ENCODE measurements at regions not wholly inside any gene's neighbourhood (a gene's known extent, or its start where the extent isn't known, plus 50 kb on each side); places are given as distances from the start of the nearest gene placed in this dataset.

- no peak overlapping the region for H3K4me3 Mint-ChIP-seq
- H3K9me3 Mint-ChIP-seq = peaks cover 4% of the 10 kb centered on the region
- peaks cover 11% of the 10 kb centered on the region for H3K4me1 Mint-ChIP-seq
- H3K27ac Mint-ChIP-seq = no peak overlapping the region
- TF ChIP-seq CTCF (IDR thresholded peaks at IDR 0.05; ENCODE audit: unreplicated experiment) = no peak
- H3K27me3 Mint-ChIP-seq (ENCODE audit: low read depth) = peaks cover 40% of the 10 kb centered on the region
- H3K36me3 Mint-ChIP-seq = no peaks in the 10 kb centered on the region
- DNase-seq (ENCODE audit: low spot score in 2 of 2, unreplicated experiment in 2 of 2) = no peak
Measured at GRCh38 chr3:65182085-65182484, 494.3 kb upstream of the ADAMTS9 start.

- H3K4me1 Mint-ChIP-seq = peaks cover 11% of the 10 kb centered on the region
- DNase-seq (ENCODE audit: low spot score in 2 of 2, unreplicated experiment in 2 of 2) = no peak
- H3K36me3 Mint-ChIP-seq = no peaks in the 10 kb centered on the region
- no peak overlapping the region for H3K27ac Mint-ChIP-seq
- H3K9me3 Mint-ChIP-seq = no peaks in the 10 kb centered on the region
- H3K27me3 Mint-ChIP-seq (ENCODE audit: low read depth) = peaks cover 37% of the 10 kb centered on the region
- no peak for TF ChIP-seq CTCF (IDR thresholded peaks at IDR 0.05; ENCODE audit: unreplicated experiment)
- H3K4me3 Mint-ChIP-seq = no peak overlapping the region
Measured at GRCh38 chr3:65181391-65181871, 493.6 kb upstream of the ADAMTS9 start.

GRCh38 chr3:65178703-65179102 lies 490.9 kb upstream of the ADAMTS9 start:
- H3K27ac Mint-ChIP-seq = no peak overlapping the region
- DNase-seq (ENCODE audit: low spot score in 2 of 2, unreplicated experiment in 2 of 2) = no peak
- peaks cover 24% of the 10 kb centered on the region for H3K27me3 Mint-ChIP-seq (ENCODE audit: low read depth)
- no peak overlapping the region for H3K4me3 Mint-ChIP-seq
- H3K36me3 Mint-ChIP-seq = no peaks in the 10 kb centered on the region
- TF ChIP-seq CTCF (IDR thresholded peaks at IDR 0.05; ENCODE audit: unreplicated experiment) = no peak
- no peaks in the 10 kb centered on the region for H3K9me3 Mint-ChIP-seq
- H3K4me1 Mint-ChIP-seq = peaks cover 11% of the 10 kb centered on the region

- Mint-ChIP-seq H3K4me3 (no peak overlapping the region), H3K27ac (no peak overlapping the region), H3K9me3 (no peaks in the 10 kb centered on the region), H3K4me1 (peaks cover 11% of the 10 kb centered on the region), H3K36me3 (no peaks in the 10 kb centered on the region), H3K27me3 (ENCODE audit: low read depth) (peaks cover 24% of the 10 kb centered on the region)
- DNase-seq (ENCODE audit: low spot score in 2 of 2, unreplicated experiment in 2 of 2) = no peak
- no peak for TF ChIP-seq CTCF (IDR thresholded peaks at IDR 0.05; ENCODE audit: unreplicated experiment)
Measured at GRCh38 chr3:65177960-65178376, 490.2 kb upstream of the ADAMTS9 start.

- H3K4me1 Mint-ChIP-seq = peaks cover 24% of the 10 kb centered on the region
- H3K4me3 Mint-ChIP-seq = no peak overlapping the region
- peaks cover 14% of the 10 kb centered on the region for H3K27me3 Mint-ChIP-seq (ENCODE audit: low read depth)
- no peak for DNase-seq (ENCODE audit: low spot score in 2 of 2, unreplicated experiment in 2 of 2)
- no peaks in the 10 kb centered on the region for H3K36me3 Mint-ChIP-seq
- no peak overlapping the region for H3K27ac Mint-ChIP-seq
- H3K9me3 Mint-ChIP-seq = no peaks in the 10 kb centered on the region
- no peak for TF ChIP-seq CTCF (IDR thresholded peaks at IDR 0.05; ENCODE audit: unreplicated experiment)
Measured at GRCh38 chr3:65174713-65175112, 486.9 kb upstream of the ADAMTS9 start.

- H3K4me3 Mint-ChIP-seq = no peak overlapping the region
- H3K27me3 Mint-ChIP-seq (ENCODE audit: low read depth) = peaks cover 10% of the 10 kb centered on the region
- peaks cover 18% of the 10 kb centered on the region for H3K4me1 Mint-ChIP-seq
- TF ChIP-seq CTCF (IDR thresholded peaks at IDR 0.05; ENCODE audit: unreplicated experiment) = no peak
- H3K9me3 Mint-ChIP-seq = no peaks in the 10 kb centered on the region
- H3K27ac Mint-ChIP-seq = no peak overlapping the region
- DNase-seq (ENCODE audit: low spot score in 2 of 2, unreplicated experiment in 2 of 2) = no peak
- H3K36me3 Mint-ChIP-seq = no peaks in the 10 kb centered on the region
Measured at GRCh38 chr3:65173841-65174240, 486.0 kb upstream of the ADAMTS9 start.
